SKM-1 (cell line): ENCODE measurements at regions not wholly inside any gene's neighbourhood (a gene's known extent, or its start where the extent isn't known, plus 50 kb on each side); places are given as distances from the start of the nearest gene placed in this dataset.
"Not testable (repeated sequence)": the region's sequence is repeated elsewhere in the genome, so short reads cannot be mapped to it uniquely, and the experiment has no call there.

Experiments
- DNase-seq: peaks from one replicate; lab custom pipeline; 2025; ENCODE audit not compliant: unreplicated experiment; lab: John Stamatoyannopoulos, UW

- no peak for DNase-seq
These were observed 87.9 kb upstream of the TRIO start for GRCh38 chr5:14054965-14055963.

GRCh38 chr5:14054111-14054854 is 88.9 kb upstream of the TRIO start:
- no peak for DNase-seq

GRCh38 chr5:14050821-14051220 is 92.3 kb upstream of the TRIO start:
- no peak for DNase-seq

- no peak for DNase-seq
These were observed 94.7 kb upstream of the TRIO start for GRCh38 chr5:14048434-14048833.

DNA sequence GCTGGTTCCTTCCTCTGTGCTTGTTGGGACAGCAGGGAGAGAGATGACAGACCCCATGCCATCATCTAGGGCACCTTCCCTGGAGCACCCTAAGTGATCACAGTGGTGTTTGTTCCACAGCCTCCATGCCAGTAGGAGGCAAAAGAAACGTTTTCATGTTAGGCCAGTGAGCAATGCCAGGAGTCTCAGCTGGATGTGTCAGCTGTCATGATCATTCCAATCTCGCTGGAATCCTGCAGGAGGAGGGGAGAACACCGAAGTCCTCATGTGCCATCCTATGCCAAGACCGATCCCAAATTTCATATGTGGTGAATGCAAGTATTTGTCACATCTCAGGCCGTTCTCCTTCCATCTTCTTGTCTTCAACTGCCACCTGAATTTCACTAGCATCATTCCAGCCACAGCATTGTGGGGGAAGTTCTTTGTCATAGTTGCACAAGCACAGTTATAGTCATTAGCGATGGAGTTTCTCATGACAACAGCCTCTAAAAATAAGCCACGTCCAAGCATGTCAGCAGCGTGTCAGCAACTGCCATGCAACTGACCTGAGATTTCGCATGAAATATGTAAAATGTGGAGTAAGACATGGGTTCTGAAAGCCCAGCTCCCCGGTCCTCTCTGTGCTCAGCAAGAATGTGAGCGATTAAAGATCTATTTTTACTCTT is 97.2 kb upstream of the DNAH5 start:
- DNase-seq = no peak

DNA sequence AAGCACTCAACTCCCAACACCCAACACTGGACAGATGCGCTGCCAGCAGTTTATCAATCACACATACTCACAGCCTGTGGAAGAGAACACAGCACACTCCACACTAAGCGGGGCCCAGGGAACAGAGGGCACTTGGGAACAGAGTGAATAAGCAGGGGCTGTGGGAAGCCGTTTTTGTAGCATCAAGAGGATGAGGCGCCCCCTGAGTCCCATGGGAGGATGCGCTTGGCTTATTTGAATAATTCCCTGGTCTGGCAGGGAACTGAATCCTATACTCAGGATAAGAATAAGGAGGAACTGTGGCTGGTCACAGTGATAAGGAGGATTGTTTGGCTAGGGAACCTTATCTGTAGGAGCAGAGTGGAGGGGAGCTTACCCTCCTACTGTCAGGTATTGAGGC is 96.1 kb upstream of the DNAH5 start:
- DNase-seq = no peak

DNA sequence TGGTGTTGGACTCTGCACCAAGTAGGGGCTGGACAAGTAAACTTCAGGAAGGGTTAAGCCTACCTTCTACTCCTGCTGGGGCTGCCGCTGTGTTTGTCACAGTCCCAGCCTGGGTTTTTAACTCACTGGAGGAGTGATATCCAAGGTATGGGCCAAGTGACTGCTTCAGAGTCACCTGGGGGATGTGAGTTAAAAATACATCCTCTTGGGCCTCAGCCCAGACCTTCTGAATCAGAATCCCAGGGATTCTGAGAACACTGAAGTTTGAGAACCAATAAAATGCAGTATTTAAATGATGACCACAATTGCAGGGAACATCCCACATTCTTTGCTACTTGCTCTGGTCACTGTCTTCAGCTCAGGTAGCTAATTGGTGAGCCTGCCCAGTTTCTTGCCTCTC is 95.1 kb upstream of the DNAH5 start:
- DNase-seq = no peak

DNA sequence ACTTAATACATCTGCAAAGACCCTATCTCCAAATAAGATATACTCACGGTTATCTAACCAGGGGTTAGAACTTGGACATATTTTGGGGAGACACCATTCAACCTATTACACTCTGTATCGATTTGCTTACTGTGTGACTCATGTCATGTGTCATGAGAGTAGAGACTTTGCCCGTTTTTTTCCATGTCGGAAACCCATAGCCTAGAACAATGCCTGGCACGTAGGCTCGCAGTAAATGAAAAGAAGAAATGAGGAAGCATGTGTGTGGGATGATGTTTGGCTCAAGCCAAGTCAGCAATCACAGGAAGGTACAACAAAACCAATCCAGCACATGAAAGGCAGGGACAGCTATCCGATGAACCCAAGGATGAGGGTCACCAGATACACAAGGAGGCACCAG is 94.6 kb upstream of the DNAH5 start:
- DNase-seq = no peak

- DNase-seq = no peak
These were observed 94.0 kb upstream of the DNAH5 start for GRCh38 chr5:14038341-14038959.

GRCh38 chr5:14036947-14037346 is 92.5 kb upstream of the DNAH5 start:
- no peak for DNase-seq

DNA sequence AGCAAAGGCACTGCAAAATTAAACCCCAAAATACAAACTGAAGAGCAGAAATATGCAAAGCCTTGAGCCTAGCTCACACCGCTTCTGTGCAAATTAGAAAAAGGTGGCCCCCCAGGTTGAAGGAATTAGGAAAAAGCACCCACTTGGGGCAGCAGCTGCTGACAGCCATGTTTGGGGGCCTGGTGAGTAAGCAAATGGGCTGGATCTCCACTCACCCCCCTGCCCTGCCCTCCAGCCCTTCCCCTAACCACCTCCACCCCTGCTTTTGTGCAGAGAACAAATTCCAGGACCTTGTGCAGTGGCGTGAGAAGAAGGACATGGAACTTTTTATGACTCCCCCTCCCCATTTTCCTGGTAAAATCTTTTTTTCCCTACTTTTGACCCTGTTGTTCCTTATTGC is 92.0 kb upstream of the DNAH5 start:
- DNase-seq = no peak

- peak; percentile 30 for DNase-seq
These were observed 91.5 kb upstream of the DNAH5 start for GRCh38 chr5:14035859-14036503.

- DNase-seq = no peak
These were observed 90.5 kb upstream of the DNAH5 start for GRCh38 chr5:14034963-14035362.

DNA sequence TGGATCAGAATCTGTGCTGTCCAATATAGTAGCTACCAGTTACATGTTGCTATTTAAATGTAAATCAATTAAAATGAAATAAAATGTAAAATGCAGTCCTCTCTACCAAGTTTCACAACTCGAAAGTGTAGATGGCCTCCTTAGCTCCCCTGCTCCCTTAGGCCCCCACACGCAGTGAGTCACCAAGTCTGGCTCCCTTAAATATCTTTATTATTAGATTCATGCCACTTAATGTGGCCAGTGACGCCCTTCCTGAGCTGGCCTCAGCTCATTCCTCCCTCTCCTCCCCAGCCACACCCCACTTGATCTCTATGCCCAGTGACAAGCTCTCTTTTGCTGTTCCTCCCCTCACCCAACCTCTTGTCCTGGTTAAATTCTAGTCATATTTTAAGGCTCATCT is 88.4 kb upstream of the DNAH5 start:
- DNase-seq = no peak

DNA sequence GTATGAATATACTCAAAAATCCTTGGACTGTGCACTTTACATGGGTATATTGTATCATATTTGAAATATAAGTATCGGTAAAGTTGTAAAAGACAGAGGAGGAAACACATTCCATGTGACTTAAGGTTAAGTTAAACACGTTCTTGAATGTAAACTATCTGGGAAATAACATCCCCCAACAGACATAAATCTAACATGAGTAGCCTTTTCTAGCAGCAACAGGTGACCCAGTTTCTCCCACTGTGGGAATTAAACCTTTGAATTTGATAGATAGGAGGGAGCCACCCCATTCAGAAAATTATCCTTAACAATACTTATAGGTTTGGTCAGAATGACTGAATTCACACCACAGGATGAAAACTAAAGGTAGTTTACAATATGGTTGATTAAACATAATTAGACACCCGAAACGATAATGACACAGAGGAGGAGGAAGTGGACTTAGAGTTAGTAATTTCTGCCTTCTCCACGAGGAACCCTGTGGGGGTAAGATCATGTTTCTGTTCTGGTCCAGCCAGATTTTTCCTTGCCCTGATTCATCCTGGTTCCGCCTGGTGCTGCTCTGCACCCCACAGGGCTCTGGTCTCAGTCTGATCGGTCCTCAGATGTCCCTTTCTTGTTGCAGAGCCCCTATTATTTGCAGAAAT is 84.6 kb upstream of the DNAH5 start:
- no peak for DNase-seq

DNA sequence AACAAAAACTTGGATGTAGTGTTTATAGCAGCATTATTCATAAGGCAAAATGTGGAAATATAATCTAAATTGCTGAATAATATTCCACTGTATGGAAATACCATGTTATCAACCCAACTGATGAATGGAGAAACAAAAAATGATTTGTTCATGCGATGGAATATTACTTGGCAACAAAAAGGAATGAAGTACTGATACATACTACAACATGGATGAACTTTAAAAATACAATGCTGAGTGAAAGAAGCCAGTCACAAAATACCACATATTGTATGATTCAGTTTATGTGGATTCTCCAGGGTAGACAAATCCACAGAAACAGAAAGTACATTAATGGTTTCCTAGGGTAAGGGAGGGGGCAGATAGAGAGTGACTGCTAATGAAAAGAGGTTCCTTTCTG is 83.7 kb upstream of the DNAH5 start:
- DNase-seq = no peak

DNA sequence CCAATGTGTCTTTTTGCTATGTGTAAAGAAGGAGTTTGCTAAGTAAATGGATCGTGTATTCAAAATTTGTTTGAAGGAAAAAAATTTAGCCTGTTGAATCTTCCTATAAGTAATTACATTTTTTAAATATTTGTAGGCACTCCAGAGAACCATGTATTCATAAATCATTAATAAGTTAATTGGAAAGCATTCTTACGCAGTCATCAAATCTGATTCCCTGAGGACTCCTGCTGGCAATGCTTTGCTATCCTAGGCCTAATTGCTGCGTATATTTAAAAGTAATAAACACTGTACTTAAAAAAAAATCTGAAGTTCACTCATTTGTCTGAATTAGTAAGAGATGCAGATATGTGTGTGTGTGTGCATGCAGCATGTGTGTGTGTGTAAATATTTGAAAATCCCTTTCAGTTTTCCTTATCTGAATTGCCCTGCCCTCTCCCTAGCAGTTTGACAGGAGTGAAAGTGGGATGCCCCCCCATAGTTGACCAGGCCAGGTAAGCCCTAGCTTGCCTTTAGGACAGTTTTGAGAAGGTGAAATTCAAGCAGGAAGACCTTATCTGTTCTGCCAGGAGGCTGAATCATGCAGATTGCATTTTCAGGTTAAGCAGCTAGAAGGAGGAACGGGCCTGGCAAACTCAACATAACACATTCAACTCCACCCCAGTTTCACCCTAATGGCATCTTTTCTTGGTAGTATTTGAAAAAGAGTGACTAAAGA is 81.2 kb upstream of the DNAH5 start:
- DNase-seq = no peak

DNA sequence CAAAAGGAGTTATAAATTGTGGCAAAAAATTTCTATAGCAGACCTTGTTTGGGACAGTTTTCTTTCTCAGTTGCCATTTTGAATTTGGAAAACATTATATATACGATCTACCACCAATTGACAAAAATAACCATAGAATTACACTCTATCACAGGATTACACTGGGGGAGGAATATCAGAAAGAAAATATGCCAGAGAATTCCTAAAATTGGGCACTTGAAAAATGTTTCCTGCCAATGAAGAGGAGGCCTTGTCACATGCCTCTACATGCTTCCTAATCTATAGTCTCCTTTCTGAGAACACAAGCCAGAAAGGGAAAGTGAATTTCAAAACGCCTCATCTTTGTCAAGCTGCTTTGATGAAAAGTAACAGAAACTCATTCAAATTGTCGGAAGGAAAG is 78.5 kb upstream of the DNAH5 start:
- DNase-seq = no peak

GRCh38 chr5:14020944-14021343 is 76.5 kb upstream of the DNAH5 start:
- DNase-seq = not testable (repeated sequence)
